Tibial artery (tissue), 4 donors: ENCODE measurements at regions not wholly inside any gene's neighbourhood (a gene's known extent, or its start where the extent isn't known, plus 50 kb on each side); places are given as distances from the start of the nearest gene placed in this dataset.

Experiments
- DNase-seq, 2 donors: peaks; one replicate each; pipeline ENCODE4 v3.0.0-alpha.2; 2019
- H3K27ac ChIP-seq, 2 donors: fragments of 200-600 bp; sonication (generic) in 1 of 2; 1 replicate in 1 of 2; 2 replicates in 1 of 2; pipeline ENCODE4 v1.5.1; 2018 to 2019; ENCODE audit warnings: mild to moderate bottlenecking in 1 of 2
- H3K27me3 ChIP-seq, 2 donors: fragments of 200-600 bp; sonication (generic) in 1 of 2; one replicate each; pipeline versions ENCODE4 v1.5.1 to v1.6.0; 2016 to 2019
- H3K36me3 ChIP-seq, 3 donors: fragments of 200-600 bp; sonication (generic) in 2 of 3; one replicate each; pipeline ENCODE4 v1.5.1; 2016 to 2019; ENCODE audit warnings: mild to moderate bottlenecking in 2 of 3
- H3K4me1 ChIP-seq, 4 donors: fragments of 200-600 bp; sonication (generic) in 2 of 4; 1 replicate in 3 of 4; 2 replicates in 1 of 4; pipeline ENCODE4 v1.5.1; 2016 to 2019
- H3K4me3 ChIP-seq, 2 donors: fragments of 200-600 bp; sonication (generic) in 1 of 2; 1 replicate in 1 of 2; 2 replicates in 1 of 2; pipeline ENCODE4 v1.5.1; 2018 to 2019; ENCODE audit warnings: mild to moderate bottlenecking in 2 of 2
- H3K9me3 ChIP-seq, 3 donors: fragments of 200-600 bp; sonication (generic) in 1 of 3; one replicate each; pipeline ENCODE4 v1.5.1; 2016 to 2019
- CTCF ChIP-seq, 2 experiments: fragments of 200-600 bp in 1 of 2; fragments of 450-650 bp in 1 of 2; IDR thresholded peaks; one replicate each; pipeline ENCODE4 v1.5.1; 2017 to 2019; ENCODE audit warnings: antibody characterized with exemption in 2 of 2, mild to moderate bottlenecking in 1 of 2, moderate library complexity in 1 of 2
- intact Hi-C: fragments of 100-400 bp; cut with DNase I; formaldehyde crosslinking; loops from one replicate; pipeline ENCODE4 v1.15.0; 2023; ENCODE audit warnings: low total_unique reads

GRCh38 chr16:73714976-73715375 lies 581.6 kb upstream of the PSMD7 start:
- H3K27me3 ChIP-seq, result no peaks in the 10 kb centered on the region
- intact Hi-C loops, result no loop called here
- no peak overlapping the region for H3K4me3 ChIP-seq
- peaks cover 0 to 28% (median 11%) of the 10 kb centered on the region in 4 donors for H3K4me1 ChIP-seq
- no peaks in the 10 kb centered on the region for H3K9me3 ChIP-seq
- no peak overlapping the region for H3K27ac ChIP-seq
- no peak for TF ChIP-seq CTCF (IDR thresholded peaks at IDR 0.05)
- H3K36me3 ChIP-seq, result no peaks in the 10 kb centered on the region
- DNase-seq, result no peak

GRCh38 chr16:73713778-73714495 lies 582.7 kb upstream of the PSMD7 start:
- Histone ChIP-seq H3K36me3 (no peaks in the 10 kb centered on the region), H3K4me1 (peaks cover 0 to 28% (median 11%) of the 10 kb centered on the region in 4 donors), H3K9me3 (no peaks in the 10 kb centered on the region), H3K4me3 (no peak overlapping the region), H3K27ac (no peak overlapping the region), H3K27me3 (no peaks in the 10 kb centered on the region)
- peak in 1 of 2 donors; percentile 24 for DNase-seq
- TF ChIP-seq CTCF (IDR thresholded peaks at IDR 0.05), result peak; percentile 23 to 36
- intact Hi-C loops, result no loop called here

GRCh38 chr16:73713251-73713650 lies 583.4 kb upstream of the PSMD7 start:
- Histone ChIP-seq H3K27me3 (no peaks in the 10 kb centered on the region), H3K4me3 (no peak overlapping the region), H3K9me3 (no peaks in the 10 kb centered on the region), H3K36me3 (no peaks in the 10 kb centered on the region), H3K4me1 (peaks cover 0 to 28% (median 11%) of the 10 kb centered on the region in 4 donors), H3K27ac (peak overlapping the region in 1 of 2 donors; percentile 27)
- intact Hi-C loops, result no loop called here
- no peak for TF ChIP-seq CTCF (IDR thresholded peaks at IDR 0.05)
- DNase-seq, result peak in 1 of 2 donors; percentile 69

DNA sequence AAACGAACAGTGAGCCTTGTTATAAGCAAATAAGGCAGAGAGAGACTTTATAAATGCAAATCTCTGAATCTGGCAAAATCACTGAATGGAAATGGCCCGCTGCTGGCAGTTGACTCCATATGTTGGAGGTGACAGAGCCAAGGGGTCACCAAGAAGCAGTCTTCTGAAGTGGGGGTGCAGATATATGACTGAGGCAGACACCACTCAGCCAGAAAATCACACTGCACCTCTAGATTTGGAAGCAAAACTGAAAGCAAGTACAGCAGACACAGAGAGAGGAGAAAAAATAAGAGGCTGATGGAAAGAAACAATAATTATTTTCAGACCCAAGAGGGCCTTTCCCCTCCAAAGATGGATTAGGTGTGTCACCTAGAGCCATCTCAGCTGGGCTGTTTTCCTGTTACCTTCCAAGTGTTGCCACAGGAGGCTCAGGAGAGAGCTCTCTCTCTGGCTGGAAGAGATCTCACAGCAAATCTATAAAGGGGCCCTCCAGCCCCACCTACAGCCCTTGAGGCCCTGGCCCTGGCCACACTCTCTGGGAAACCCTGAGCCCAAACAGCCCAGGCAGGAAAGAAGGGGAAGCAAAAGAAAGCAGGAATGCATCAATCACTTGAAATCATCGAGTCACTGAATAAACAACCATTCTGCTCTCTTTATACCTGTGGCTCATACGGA lies 585.1 kb upstream of the PSMD7 start:
- H3K4me1 ChIP-seq, result peaks cover 0 to 32% (median 13%) of the 10 kb centered on the region in 4 donors
- no peaks in the 10 kb centered on the region for H3K36me3 ChIP-seq
- peak overlapping the region in 1 of 2 donors; percentile 27 for H3K27ac ChIP-seq
- no peaks in the 10 kb centered on the region for H3K9me3 ChIP-seq
- no peaks in the 10 kb centered on the region for H3K27me3 ChIP-seq
- no peak for TF ChIP-seq CTCF (IDR thresholded peaks at IDR 0.05)
- intact Hi-C loops, result no loop called here
- H3K4me3 ChIP-seq, result peak overlapping the region in 1 of 2 donors; percentile 4
- no peak for DNase-seq

DNA sequence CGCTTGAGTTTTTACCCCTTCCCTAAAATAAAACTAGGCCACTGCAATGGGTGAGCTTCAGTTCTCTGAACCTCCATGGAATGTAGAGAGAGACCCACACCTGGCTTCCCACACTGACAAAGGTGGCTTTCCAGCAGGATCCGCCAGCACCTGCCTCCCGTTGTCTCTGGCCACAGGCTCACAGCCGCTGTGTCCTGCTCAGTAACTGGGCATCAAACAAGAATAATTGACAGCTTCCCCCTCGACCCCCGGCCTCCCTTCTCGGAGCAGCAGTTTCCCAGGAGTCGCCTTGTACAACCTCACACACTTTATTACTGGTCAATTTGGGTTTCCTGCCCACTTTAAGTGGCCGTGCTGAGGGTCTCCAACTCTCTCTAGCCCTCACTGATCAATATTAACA lies 586.1 kb upstream of the PSMD7 start:
- H3K36me3 ChIP-seq, result no peaks in the 10 kb centered on the region
- intact Hi-C loops, result no loop called here
- TF ChIP-seq CTCF (IDR thresholded peaks at IDR 0.05), result no peak
- no peak overlapping the region for H3K4me3 ChIP-seq
- H3K9me3 ChIP-seq, result no peaks in the 10 kb centered on the region
- no peaks in the 10 kb centered on the region for H3K27me3 ChIP-seq
- H3K4me1 ChIP-seq, result peaks cover 0 to 32% (median 13%) of the 10 kb centered on the region in 4 donors
- no peak overlapping the region for H3K27ac ChIP-seq
- DNase-seq, result no peak
